ELF-1 (cell line): ENCODE measurements at regions not wholly inside any gene's neighbourhood (a gene's known extent, or its start where the extent isn't known, plus 50 kb on each side); places are given as distances from the start of the nearest gene placed in this dataset.
"Not testable (repeated sequence)": the region's sequence is repeated elsewhere in the genome, so short reads cannot be mapped to it uniquely, and the experiment has no call there.

Source experiments
- DNase-seq: peaks from one replicate; pipeline ENCODE4 v3.0.0-alpha.2; 2016; ENCODE audit warnings: low read depth, low spot score

GRCh38 chr6:137545073-137545472 lies 50.9 kb upstream of the OLIG3 start:
- DNase-seq: no peak

GRCh38 chr6:137547186-137547585 lies 53.0 kb upstream of the OLIG3 start:
- no peak for DNase-seq

- DNase-seq: no peak
Measured at GRCh38 chr6:137547601-137548000, 53.4 kb upstream of the OLIG3 start.

- DNase-seq: no peak
Measured at GRCh38 chr6:137549106-137549505, 54.9 kb upstream of the OLIG3 start.

- DNase-seq: no peak
Measured at GRCh38 chr6:137550535-137550934, 56.3 kb upstream of the OLIG3 start.

- no peak for DNase-seq
Measured at GRCh38 chr6:137552146-137552545, 58.0 kb upstream of the OLIG3 start.

GRCh38 chr6:137552809-137553208 lies 58.6 kb upstream of the OLIG3 start:
- no peak for DNase-seq

GRCh38 chr6:137559521-137560183 lies 65.5 kb upstream of the OLIG3 start:
- DNase-seq: peak; percentile 38

- no peak for DNase-seq
Measured at GRCh38 chr6:137560184-137560563, 66.0 kb upstream of the OLIG3 start.

- DNase-seq: no peak
Measured at GRCh38 chr6:137568067-137568466, 73.9 kb upstream of the OLIG3 start.

- DNase-seq: no peak
Measured at GRCh38 chr6:137570393-137570792, 76.2 kb upstream of the OLIG3 start.

GRCh38 chr6:137571854-137572253 lies 77.7 kb upstream of the OLIG3 start:
- peak; percentile 32 for DNase-seq

GRCh38 chr6:137573739-137574138 lies 79.5 kb upstream of the OLIG3 start:
- no peak for DNase-seq

- no peak for DNase-seq
Measured at GRCh38 chr6:137579612-137580011, 85.4 kb upstream of the OLIG3 start.

GRCh38 chr6:137581019-137581707 lies 87.0 kb upstream of the OLIG3 start:
- no peak for DNase-seq

GRCh38 chr6:137583519-137583918 lies 89.3 kb upstream of the OLIG3 start:
- not testable (repeated sequence) for DNase-seq

- peak; percentile 23 for DNase-seq
Measured at GRCh38 chr6:137588472-137588871, 94.3 kb upstream of the OLIG3 start.

GRCh38 chr6:137589067-137589848 lies 95.1 kb upstream of the OLIG3 start:
- peak; percentile 87 for DNase-seq

- DNase-seq: no peak
Measured at GRCh38 chr6:137590684-137591083, 96.5 kb upstream of the OLIG3 start.

- no peak for DNase-seq
Measured at GRCh38 chr6:137601471-137601870, 107.3 kb upstream of the OLIG3 start.

- DNase-seq: no peak
Measured at GRCh38 chr6:137602313-137603197, 108.4 kb upstream of the OLIG3 start.

GRCh38 chr6:137610702-137611101 lies 116.5 kb upstream of the OLIG3 start:
- no peak for DNase-seq
